ENCODE measurements at regions not wholly inside any gene's neighbourhood (a gene's known extent, or its start where the extent isn't known, plus 50 kb on each side); places are given as distances from the start of the nearest gene placed in this dataset.

- TF ChIP-seq EZH2 (IDR thresholded peaks at IDR 0.05), result no peak
- no peak for TF ChIP-seq POLR2AphosphoS5 (IDR thresholded peaks at IDR 0.05; ENCODE audit: borderline replicate concordance, low read depth, low read length)
These were observed 98.1 kb upstream of the NFIA start for GRCh38 chr1:60984062-60984799.

Measured in SK-N-MC (cell line).